Fibroblast of mammary gland (primary cell): ENCODE measurements at regions not wholly inside any gene's neighbourhood (a gene's known extent, or its start where the extent isn't known, plus 50 kb on each side); places are given as distances from the start of the nearest gene placed in this dataset.

Experiments used
- DNase-seq: peaks from one replicate; pipeline ENCODE4 v3.0.0-alpha.2; 2010; ENCODE audit warnings: low read depth
- H3K4me3 ChIP-seq: 2 replicates; pipeline ENCODE4 v1.5.1; 2011; ENCODE audit warnings: low read depth, mild to moderate bottlenecking, low read length, moderate library complexity; ENCODE audit not compliant: control insufficient read depth
- CTCF ChIP-seq: conservative IDR thresholded peaks from 2 replicates; pipeline ENCODE4 v1.5.1; 2011; ENCODE audit warnings: low read depth, low read length, inconsistent platforms; ENCODE audit not compliant: control insufficient read depth, insufficient read depth

GRCh38 chr4:79467246-79467932, 59.4 kb upstream of the GK2 start:
- no peak overlapping the region for H3K4me3 ChIP-seq
- TF ChIP-seq CTCF = no peak
- peak; percentile 78 for DNase-seq

- DNase-seq = peak; percentile 57
- no peak for TF ChIP-seq CTCF
Measured at GRCh38 chr4:79466621-79467020, 58.6 kb upstream of the GK2 start.

More at GRCh38 chr4:79466621-79467020, 58.6 kb upstream of the GK2 start:
- no peak overlapping the region for H3K4me3 ChIP-seq
